Stomach (tissue), 4 donors: ENCODE measurements at regions not wholly inside any gene's neighbourhood (a gene's known extent, or its start where the extent isn't known, plus 50 kb on each side); places are given as distances from the start of the nearest gene placed in this dataset.

ENCODE experiments used
- CTCF ChIP-seq, 7 experiments: fragments of 450-650 bp in 4 of 7; fragments of 200-600 bp in 3 of 7; sonication (generic) in 3 of 7; IDR thresholded peaks; one replicate each; pipeline ENCODE4 v1.5.1; 2016 to 2019; ENCODE audit warnings: antibody characterized with exemption in 7 of 7, control low read depth in 2 of 7, mild to moderate bottlenecking in 1 of 7
- POLR2AphosphoS5 ChIP-seq, 3 donors: sonication (generic); formaldehyde crosslinking; IDR thresholded peaks; one replicate each; pipeline ENCODE4 v1.6.1; 2016; ENCODE audit warnings: antibody characterized with exemption in 3 of 3

- TF ChIP-seq CTCF (IDR thresholded peaks at IDR 0.05) (no peak), POLR2AphosphoS5 (IDR thresholded peaks at IDR 0.05) (no peak)
Measured at GRCh38 chr10:10256860-10257259, 760.8 kb upstream of the CELF2 start.
